GM18909 (cell line): ENCODE measurements at regions not wholly inside any gene's neighbourhood (a gene's known extent, or its start where the extent isn't known, plus 50 kb on each side); places are given as distances from the start of the nearest gene placed in this dataset.
"Not testable (repeated sequence)": the region's sequence is repeated elsewhere in the genome, so short reads cannot be mapped to it uniquely, and the experiment has no call there.

Experiments
- ATAC-seq: cut with Tn5 transposase; IDR thresholded peaks from one replicate; pipeline ENCODE4 v1.9.1; 2021; ENCODE audit warnings: mild to moderate bottlenecking; ENCODE audit not compliant: unreplicated experiment, poor library complexity

GRCh38 chr21:28877318-28877884, 115.3 kb downstream of the LTN1 start:
- no peak for ATAC-seq

- ATAC-seq: no peak
Measured at GRCh38 chr21:28875078-28875477, 117.6 kb downstream of the LTN1 start.

- ATAC-seq: no peak
Measured at GRCh38 chr21:28872218-28872617, 120.5 kb downstream of the LTN1 start.

GRCh38 chr21:28871388-28872010, 121.2 kb downstream of the LTN1 start:
- no peak for ATAC-seq

GRCh38 chr21:28867401-28867800, 125.3 kb downstream of the LTN1 start:
- ATAC-seq: no peak

- ATAC-seq: no peak
Measured at GRCh38 chr21:28865488-28866186, 127.0 kb downstream of the LTN1 start.

GRCh38 chr21:28858424-28858823, 134.3 kb downstream of the LTN1 start:
- ATAC-seq: no peak

- ATAC-seq: no peak
Measured at GRCh38 chr21:28857752-28858151, 134.9 kb downstream of the LTN1 start.

- ATAC-seq: no peak
Measured at GRCh38 chr21:28856588-28857250, 136.0 kb downstream of the LTN1 start.

- no peak for ATAC-seq
Measured at GRCh38 chr21:28852706-28853105, 140.0 kb downstream of the LTN1 start.

- no peak for ATAC-seq
Measured at GRCh38 chr21:28851645-28852044, 141.0 kb downstream of the LTN1 start.

GRCh38 chr21:28839237-28839636, 153.4 kb downstream of the LTN1 start:
- not testable (repeated sequence) for ATAC-seq

GRCh38 chr21:28837426-28837825, 155.3 kb downstream of the LTN1 start:
- ATAC-seq: not testable (repeated sequence)

- ATAC-seq: not testable (repeated sequence)
Measured at GRCh38 chr21:28836588-28836987, 156.1 kb downstream of the LTN1 start.

- no peak for ATAC-seq
Measured at GRCh38 chr21:28834335-28835238, 158.1 kb downstream of the LTN1 start.

- ATAC-seq: no peak
Measured at GRCh38 chr21:28833609-28834008, 159.1 kb downstream of the LTN1 start.

GRCh38 chr21:28833182-28833581, 159.5 kb downstream of the LTN1 start:
- no peak for ATAC-seq

GRCh38 chr21:28832715-28833061, 160.0 kb downstream of the LTN1 start:
- ATAC-seq: no peak

GRCh38 chr21:28832013-28832714, 160.5 kb downstream of the LTN1 start:
- ATAC-seq: no peak

- ATAC-seq: no peak
Measured at GRCh38 chr21:28828981-28829380, 163.7 kb downstream of the LTN1 start.
